ENCODE measurements at regions not wholly inside any gene's neighbourhood (a gene's known extent, or its start where the extent isn't known, plus 50 kb on each side); places are given as distances from the start of the nearest gene placed in this dataset.

DNA sequence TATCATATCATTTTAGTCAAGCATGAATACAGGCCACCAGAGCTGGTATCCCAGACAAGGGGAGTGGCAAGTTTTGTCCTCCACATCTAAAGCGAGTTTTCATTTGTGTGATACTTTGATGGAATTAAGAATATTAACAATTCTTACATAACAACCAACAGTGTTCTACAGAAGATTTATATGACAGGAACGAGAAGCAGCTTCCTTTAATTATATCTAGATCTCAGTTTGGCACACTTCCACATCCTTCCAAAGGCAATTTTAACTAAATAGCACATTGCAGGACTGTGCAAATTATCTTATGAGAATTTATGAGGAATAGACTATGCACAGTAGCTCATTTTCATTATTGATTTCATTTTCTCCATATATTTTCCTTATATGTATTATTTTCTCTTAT is 121.2 kb upstream of the GUCY1A1 start:
- H3K27ac Mint-ChIP-seq: no peak overlapping the region
- no peak for DNase-seq
- ChIA-PET CTCF (no interaction called here), POLR2A (no interaction called here)
- Histone ChIP-seq H4K20me1 (ENCODE audit: control insufficient read depth, insufficient read depth, low read length, poor library complexity, severe bottlenecking) (no peaks in the 10 kb centered on the region), H3K79me2 (ENCODE audit: control insufficient read depth, insufficient read depth, low read length) (no peaks in the 10 kb centered on the region), H3K4me2 (replicated peaks; ENCODE audit: low read depth, low read length, poor library complexity, severe bottlenecking) (no peak overlapping the region), H3K27ac (ENCODE audit: low read length in 2 of 2) (no peak overlapping the region), H3K9me3 (ENCODE audit: control extremely low read depth in 1 of 3, control insufficient read depth in 2 of 3, insufficient read depth in 1 of 3, low read length in 2 of 3) (peaks cover 0 to 8% (median 0%) of the 10 kb centered on the region in 3 donors), H3K4me3 (ENCODE audit: control extremely low read depth in 1 of 5, extremely low read depth in 1 of 5, insufficient read depth in 1 of 5, low read depth in 2 of 5, low read length in 4 of 5) (no peak overlapping the region), H3K36me3 (replicated peaks in 1 of 2; ENCODE audit: control extremely low read depth in 1 of 2, control insufficient read depth in 1 of 2, extremely low read depth in 1 of 2, insufficient read depth in 2 of 2, low read length in 1 of 2) (no peaks in the 10 kb centered on the region), H3K4me1 (ENCODE audit: control insufficient read depth in 2 of 2, insufficient read depth in 2 of 2, low read length in 2 of 2) (no peaks in the 10 kb centered on the region), H3K9ac (ENCODE audit: low read length) (no peak overlapping the region), H3K27me3 (replicated peaks in 1 of 4; ENCODE audit: control extremely low read depth in 1 of 4, control insufficient read depth in 3 of 4, insufficient read depth in 4 of 4, low read length in 3 of 4) (no peaks in the 10 kb centered on the region), H2AFZ (ENCODE audit: insufficient read depth, low read depth, low read length, poor library complexity, severe bottlenecking) (no peak overlapping the region)
- H3K4me3 Mint-ChIP-seq: no peak overlapping the region
- no peaks in the 10 kb centered on the region for H3K9me3 Mint-ChIP-seq (ENCODE audit: insufficient read depth)
- ATAC-seq (ENCODE audit: low read depth): no peak
- no peak for TF ChIP-seq EZH2 (IDR thresholded peaks at IDR 0.05; ENCODE audit: borderline replicate concordance, insufficient read depth, low read depth, low read length, poor library complexity, severe bottlenecking)
- TF ChIP-seq, protein P1, sequence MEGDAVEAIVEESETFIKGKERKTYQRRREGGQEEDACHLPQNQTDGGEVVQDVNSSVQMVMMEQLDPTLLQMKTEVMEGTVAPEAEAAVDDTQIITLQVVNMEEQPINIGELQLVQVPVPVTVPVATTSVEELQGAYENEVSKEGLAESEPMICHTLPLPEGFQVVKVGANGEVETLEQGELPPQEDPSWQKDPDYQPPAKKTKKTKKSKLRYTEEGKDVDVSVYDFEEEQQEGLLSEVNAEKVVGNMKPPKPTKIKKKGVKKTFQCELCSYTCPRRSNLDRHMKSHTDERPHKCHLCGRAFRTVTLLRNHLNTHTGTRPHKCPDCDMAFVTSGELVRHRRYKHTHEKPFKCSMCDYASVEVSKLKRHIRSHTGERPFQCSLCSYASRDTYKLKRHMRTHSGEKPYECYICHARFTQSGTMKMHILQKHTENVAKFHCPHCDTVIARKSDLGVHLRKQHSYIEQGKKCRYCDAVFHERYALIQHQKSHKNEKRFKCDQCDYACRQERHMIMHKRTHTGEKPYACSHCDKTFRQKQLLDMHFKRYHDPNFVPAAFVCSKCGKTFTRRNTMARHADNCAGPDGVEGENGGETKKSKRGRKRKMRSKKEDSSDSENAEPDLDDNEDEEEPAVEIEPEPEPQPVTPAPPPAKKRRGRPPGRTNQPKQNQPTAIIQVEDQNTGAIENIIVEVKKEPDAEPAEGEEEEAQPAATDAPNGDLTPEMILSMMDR (IDR thresholded peaks at IDR 0.05): no peak
- WGBS (ENCODE audit: insufficient coverage): no CpG with 5 or more reads among the region's 2 CpGs
- intact Hi-C loops (cut with micrococcal nuclease): no loop called here
- no peaks in the 10 kb centered on the region for H3K4me1 Mint-ChIP-seq
- H3K27me3 Mint-ChIP-seq: no peaks in the 10 kb centered on the region

DNA sequence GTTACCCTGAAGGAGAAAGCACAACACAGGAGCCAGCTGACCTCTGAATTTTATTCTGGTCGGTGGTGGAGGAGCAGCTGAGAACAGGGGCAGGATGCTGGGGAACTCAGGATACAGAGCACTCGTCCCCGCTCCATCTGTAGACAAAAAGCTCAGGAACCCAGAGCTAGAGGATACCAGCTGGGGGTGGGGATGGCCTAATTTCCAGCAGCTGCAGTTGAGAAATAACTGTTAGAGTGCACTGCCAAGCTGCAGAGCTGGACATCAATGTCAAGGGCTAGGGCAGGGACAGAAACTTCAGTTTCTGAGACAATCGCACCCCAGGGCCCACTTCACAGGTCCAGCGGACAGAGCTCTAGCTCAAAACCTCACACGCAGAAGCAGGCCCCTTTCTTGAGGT is 122.1 kb upstream of the GUCY1A1 start:
- Histone ChIP-seq H3K4me2 (replicated peaks; ENCODE audit: low read depth, low read length, poor library complexity, severe bottlenecking) (no peak overlapping the region), H3K9me3 (ENCODE audit: control extremely low read depth in 1 of 3, control insufficient read depth in 2 of 3, insufficient read depth in 1 of 3, low read length in 2 of 3) (peaks cover 0 to 8% (median 0%) of the 10 kb centered on the region in 3 donors), H3K27ac (ENCODE audit: low read length in 2 of 2) (no peak overlapping the region), H4K20me1 (ENCODE audit: control insufficient read depth, insufficient read depth, low read length, poor library complexity, severe bottlenecking) (no peaks in the 10 kb centered on the region), H3K9ac (ENCODE audit: low read length) (no peak overlapping the region), H3K79me2 (ENCODE audit: control insufficient read depth, insufficient read depth, low read length) (no peaks in the 10 kb centered on the region), H3K27me3 (replicated peaks in 1 of 4; ENCODE audit: control extremely low read depth in 1 of 4, control insufficient read depth in 3 of 4, insufficient read depth in 4 of 4, low read length in 3 of 4) (no peaks in the 10 kb centered on the region), H3K4me1 (ENCODE audit: control insufficient read depth in 2 of 2, insufficient read depth in 2 of 2, low read length in 2 of 2) (no peaks in the 10 kb centered on the region), H3K36me3 (replicated peaks in 1 of 2; ENCODE audit: control extremely low read depth in 1 of 2, control insufficient read depth in 1 of 2, extremely low read depth in 1 of 2, insufficient read depth in 2 of 2, low read length in 1 of 2) (no peaks in the 10 kb centered on the region), H2AFZ (ENCODE audit: insufficient read depth, low read depth, low read length, poor library complexity, severe bottlenecking) (no peak overlapping the region), H3K4me3 (ENCODE audit: control extremely low read depth in 1 of 5, extremely low read depth in 1 of 5, insufficient read depth in 1 of 5, low read depth in 2 of 5, low read length in 4 of 5) (no peak overlapping the region)
- DNase-seq (no peak), ATAC-seq (ENCODE audit: low read depth) (no peak)
- ChIA-PET CTCF (no interaction called here), POLR2A (no interaction called here)
- no peaks in the 10 kb centered on the region for H3K27me3 Mint-ChIP-seq
- TF ChIP-seq, protein P1 (IDR thresholded peaks at IDR 0.05): no peak
- no peak for TF ChIP-seq EZH2 (IDR thresholded peaks at IDR 0.05; ENCODE audit: borderline replicate concordance, insufficient read depth, low read depth, low read length, poor library complexity, severe bottlenecking)
- H3K27ac Mint-ChIP-seq: no peak overlapping the region
- WGBS (ENCODE audit: insufficient coverage): 100% methylated on average over 3 of the region's 6 CpGs
- H3K4me1 Mint-ChIP-seq: no peaks in the 10 kb centered on the region
- no peak overlapping the region for H3K4me3 Mint-ChIP-seq
- intact Hi-C loops (cut with micrococcal nuclease): no loop called here
- no peaks in the 10 kb centered on the region for H3K9me3 Mint-ChIP-seq (ENCODE audit: insufficient read depth)
